ENCODE measurements at regions not wholly inside any gene's neighbourhood (a gene's known extent, or its start where the extent isn't known, plus 50 kb on each side); places are given as distances from the start of the nearest gene placed in this dataset.

DNA sequence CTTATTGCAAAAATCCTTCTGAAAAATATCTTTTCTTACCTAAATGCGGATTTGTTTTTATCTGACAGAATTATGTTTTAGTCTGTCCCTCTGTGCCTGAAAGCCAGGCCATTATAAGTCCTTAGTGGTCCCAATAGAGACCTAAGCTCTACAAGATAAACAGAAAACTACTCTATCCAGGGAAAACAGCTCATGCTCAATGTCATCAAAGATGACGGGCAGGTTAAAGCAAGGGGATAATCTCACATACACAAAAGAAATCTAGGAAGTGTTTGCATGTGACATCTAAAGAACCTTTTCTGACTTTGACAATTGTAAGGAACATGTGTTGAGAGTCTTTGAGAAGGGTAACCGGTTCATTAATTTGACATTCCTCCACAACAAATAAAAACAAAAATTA lies 741.1 kb upstream of the ID2 start:
- Histone ChIP-seq H3K36me3 (ENCODE audit: control insufficient read depth in 4 of 4, insufficient read depth in 3 of 4, low read depth in 1 of 4, low read length in 3 of 4) (no peaks in the 10 kb centered on the region), H3K4me1 (ENCODE audit: control insufficient read depth in 4 of 4, insufficient read depth in 4 of 4, low read length in 3 of 4) (no peaks in the 10 kb centered on the region), H3K9me3 (ENCODE audit: control insufficient read depth in 4 of 4, low read length in 3 of 4) (no peaks in the 10 kb centered on the region), H3K27ac (ENCODE audit: low read depth in 1 of 2, low read length in 2 of 2) (no peak overlapping the region), H3K27me3 (ENCODE audit: control insufficient read depth in 4 of 4, insufficient read depth in 4 of 4, low read length in 3 of 4) (no peaks in the 10 kb centered on the region), H3K9ac (ENCODE audit: low read depth in 1 of 2, low read length in 2 of 2) (no peak overlapping the region), H3K4me3 (ENCODE audit: low read depth in 1 of 3, low read length in 3 of 3) (no peak overlapping the region)
- TF ChIP-seq HNF4A (conservative IDR thresholded peaks at IDR 0.05): no peak
- TF ChIP-seq, protein P1, sequence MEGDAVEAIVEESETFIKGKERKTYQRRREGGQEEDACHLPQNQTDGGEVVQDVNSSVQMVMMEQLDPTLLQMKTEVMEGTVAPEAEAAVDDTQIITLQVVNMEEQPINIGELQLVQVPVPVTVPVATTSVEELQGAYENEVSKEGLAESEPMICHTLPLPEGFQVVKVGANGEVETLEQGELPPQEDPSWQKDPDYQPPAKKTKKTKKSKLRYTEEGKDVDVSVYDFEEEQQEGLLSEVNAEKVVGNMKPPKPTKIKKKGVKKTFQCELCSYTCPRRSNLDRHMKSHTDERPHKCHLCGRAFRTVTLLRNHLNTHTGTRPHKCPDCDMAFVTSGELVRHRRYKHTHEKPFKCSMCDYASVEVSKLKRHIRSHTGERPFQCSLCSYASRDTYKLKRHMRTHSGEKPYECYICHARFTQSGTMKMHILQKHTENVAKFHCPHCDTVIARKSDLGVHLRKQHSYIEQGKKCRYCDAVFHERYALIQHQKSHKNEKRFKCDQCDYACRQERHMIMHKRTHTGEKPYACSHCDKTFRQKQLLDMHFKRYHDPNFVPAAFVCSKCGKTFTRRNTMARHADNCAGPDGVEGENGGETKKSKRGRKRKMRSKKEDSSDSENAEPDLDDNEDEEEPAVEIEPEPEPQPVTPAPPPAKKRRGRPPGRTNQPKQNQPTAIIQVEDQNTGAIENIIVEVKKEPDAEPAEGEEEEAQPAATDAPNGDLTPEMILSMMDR (IDR thresholded peaks at IDR 0.05; ENCODE audit: low read depth, low read length, missing input control): no peak
- TF ChIP-seq YY1 (IDR thresholded peaks at IDR 0.05): no peak
- TF ChIP-seq GABPA (IDR thresholded peaks at IDR 0.05 in 1 of 2, conservative IDR thresholded peaks at IDR 0.05 in 1 of 2): no peak
- no peak for TF ChIP-seq RAD21 (IDR thresholded peaks at IDR 0.05)
- no peak for TF ChIP-seq JUND (IDR thresholded peaks at IDR 0.05)
- no peak for TF ChIP-seq NR2F2 (IDR thresholded peaks at IDR 0.05)
- TF ChIP-seq, protein P2, sequence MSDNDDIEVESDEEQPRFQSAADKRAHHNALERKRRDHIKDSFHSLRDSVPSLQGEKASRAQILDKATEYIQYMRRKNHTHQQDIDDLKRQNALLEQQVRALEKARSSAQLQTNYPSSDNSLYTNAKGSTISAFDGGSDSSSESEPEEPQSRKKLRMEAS (IDR thresholded peaks at IDR 0.05): no peak
- TF ChIP-seq FOXA1 (IDR thresholded peaks at IDR 0.05): no peak
- TF ChIP-seq RXRA (IDR thresholded peaks at IDR 0.05): no peak
- TF ChIP-seq REST (IDR thresholded peaks at IDR 0.05): no peak
- no peak for TF ChIP-seq HNF4G (IDR thresholded peaks at IDR 0.05)
- no peak for TF ChIP-seq ATF3 (IDR thresholded peaks at IDR 0.05)
- WGBS: 97% methylated on average over 3 of the region's 3 CpGs
- no peak for DNase-seq (ENCODE audit: low spot score)

GRCh38 chr2:7943446-7943845 lies 738.4 kb upstream of the ID2 start:
- H3K9me3 ChIP-seq (ENCODE audit: control insufficient read depth in 4 of 4, low read length in 3 of 4): no peaks in the 10 kb centered on the region
- WGBS: 83% methylated on average over 8 of the region's 8 CpGs
- TF ChIP-seq ATF3 (IDR thresholded peaks at IDR 0.05) (no peak), NR2F2 (IDR thresholded peaks at IDR 0.05) (no peak)
- H3K36me3 ChIP-seq (ENCODE audit: control insufficient read depth in 4 of 4, insufficient read depth in 3 of 4, low read depth in 1 of 4, low read length in 3 of 4): no peaks in the 10 kb centered on the region
- no peak overlapping the region for H3K27ac ChIP-seq (ENCODE audit: low read depth in 1 of 2, low read length in 2 of 2)
- H3K9ac ChIP-seq (ENCODE audit: low read depth in 1 of 2, low read length in 2 of 2): no peak overlapping the region
- no peak for DNase-seq (ENCODE audit: low spot score)
- no peak overlapping the region for H3K4me3 ChIP-seq (ENCODE audit: low read depth in 1 of 3, low read length in 3 of 3)
- no peaks in the 10 kb centered on the region for H3K4me1 ChIP-seq (ENCODE audit: control insufficient read depth in 4 of 4, insufficient read depth in 4 of 4, low read length in 3 of 4)
- no peaks in the 10 kb centered on the region for H3K27me3 ChIP-seq (ENCODE audit: control insufficient read depth in 4 of 4, insufficient read depth in 4 of 4, low read length in 3 of 4)
